ENCODE measurements at regions not wholly inside any gene's neighbourhood (a gene's known extent, or its start where the extent isn't known, plus 50 kb on each side); places are given as distances from the start of the nearest gene placed in this dataset.

- no peak for DNase-seq
Measured at GRCh38 chr16:89027281-89027680, 50.3 kb upstream of the CBFA2T3 start.

- no peak for DNase-seq
Measured at GRCh38 chr16:89031715-89032659, 55.0 kb upstream of the CBFA2T3 start.

DNA sequence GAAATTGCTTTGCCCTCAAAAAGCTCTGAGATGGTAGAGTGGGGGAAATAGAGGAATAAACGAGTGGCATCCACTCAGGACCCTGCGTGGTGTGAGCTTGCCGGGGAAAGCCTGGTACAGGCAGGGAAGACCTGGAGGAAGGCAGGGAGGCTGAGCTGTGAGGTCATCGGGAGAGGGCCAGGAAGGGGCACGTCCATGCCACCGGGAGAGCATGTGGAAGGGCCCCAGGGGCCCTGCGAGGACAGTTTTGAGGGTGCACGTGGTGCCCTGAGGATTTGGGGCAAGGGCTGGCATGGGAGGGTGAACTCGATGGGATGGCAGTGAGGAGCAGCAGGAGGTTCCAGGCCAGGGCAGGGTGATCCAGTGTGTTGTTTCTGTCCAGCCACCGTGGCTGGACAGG lies 56.3 kb upstream of the CBFA2T3 start:
- DNase-seq: no peak

- no peak for DNase-seq
Measured at GRCh38 chr16:89033796-89034572, 57.0 kb upstream of the CBFA2T3 start.

- DNase-seq: no peak
Measured at GRCh38 chr16:89034573-89034961, 57.6 kb upstream of the CBFA2T3 start.

DNA sequence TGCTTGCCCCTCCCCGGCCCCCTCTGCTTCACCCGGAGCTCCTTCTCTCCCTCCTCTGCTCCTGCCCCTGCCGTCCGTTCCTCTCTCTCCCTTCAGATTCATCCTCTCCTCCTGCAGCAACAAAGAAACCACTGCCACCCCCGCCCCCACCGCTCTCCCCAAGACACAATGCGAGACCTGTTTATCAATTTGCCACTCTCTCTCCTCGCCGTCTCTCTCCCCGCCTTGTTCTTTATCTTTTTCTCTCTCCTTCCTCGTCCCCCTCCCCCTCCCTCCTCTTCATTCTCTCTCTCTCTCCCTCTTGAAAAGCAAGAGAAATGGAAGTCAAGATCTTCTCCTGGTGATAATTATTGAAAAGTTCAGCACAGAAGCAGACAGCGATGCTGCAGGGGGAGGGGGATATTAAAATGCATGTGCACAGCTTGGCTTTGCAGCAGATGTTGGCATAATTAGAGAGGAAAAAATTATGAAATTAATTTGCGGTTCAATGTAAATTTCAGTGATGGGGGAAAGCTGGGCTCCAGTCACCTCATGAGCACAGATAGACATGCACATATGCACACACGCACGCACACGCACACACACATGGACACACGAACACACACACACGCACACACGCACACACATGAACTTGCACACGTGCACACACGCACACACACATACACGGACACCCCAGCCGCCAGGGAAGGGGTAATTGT lies 58.1 kb upstream of the CBFA2T3 start:
- no peak for DNase-seq

GRCh38 chr16:89035669-89036570 lies 57.7 kb upstream of the ACSF3 start:
- DNase-seq: no peak

GRCh38 chr16:89036776-89037175 lies 56.9 kb upstream of the ACSF3 start:
- DNase-seq: no peak

- no peak for DNase-seq
Measured at GRCh38 chr16:89037261-89038152, 56.1 kb upstream of the ACSF3 start.

DNA sequence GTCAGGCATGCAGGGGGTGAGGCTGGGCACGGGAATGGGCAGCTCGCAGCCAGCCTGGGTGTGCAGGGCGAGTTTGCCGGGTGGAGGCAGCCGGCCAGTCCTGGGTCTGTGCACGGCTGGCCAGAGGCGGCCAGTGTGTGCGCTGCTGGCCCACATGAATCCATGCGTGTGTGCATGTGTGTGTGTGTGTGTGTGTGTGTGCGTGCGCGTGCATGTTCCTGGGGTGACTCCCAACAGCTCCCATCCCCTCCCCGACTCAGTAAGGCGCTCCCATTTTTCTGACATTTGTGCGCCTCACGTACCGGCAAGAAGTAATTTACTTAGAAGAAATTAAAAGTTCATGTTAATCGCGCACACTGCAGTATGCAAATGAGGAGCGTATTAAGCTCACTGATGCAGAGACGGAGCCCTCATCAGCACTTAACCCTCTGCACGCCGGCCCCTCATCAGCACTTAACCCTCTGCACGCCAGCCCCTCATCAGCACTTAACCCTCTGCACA lies 55.4 kb upstream of the ACSF3 start:
- no peak for DNase-seq

- no peak for DNase-seq
Measured at GRCh38 chr16:89038811-89039735, 54.6 kb upstream of the ACSF3 start.

DNA sequence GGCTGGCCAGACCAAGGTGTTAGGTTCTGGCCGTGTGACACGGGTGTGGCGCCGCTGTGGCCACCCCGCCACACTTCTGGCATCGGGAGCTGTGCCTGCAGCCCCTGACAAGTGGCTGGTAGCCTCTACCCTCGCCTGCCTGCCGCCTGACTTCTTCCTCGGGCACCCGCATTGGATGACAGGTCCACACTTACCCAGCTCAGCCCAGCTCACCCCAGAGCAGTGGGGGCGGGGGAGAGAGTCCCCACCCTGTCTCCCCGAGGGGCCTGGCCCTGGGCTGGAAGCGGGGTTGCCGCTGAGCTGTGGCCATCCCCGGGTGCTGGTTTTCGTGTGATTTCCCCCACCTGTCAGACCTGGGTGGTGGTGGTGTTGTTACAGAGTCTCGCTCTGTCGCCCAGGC lies 53.9 kb upstream of the ACSF3 start:
- no peak for DNase-seq

DNA sequence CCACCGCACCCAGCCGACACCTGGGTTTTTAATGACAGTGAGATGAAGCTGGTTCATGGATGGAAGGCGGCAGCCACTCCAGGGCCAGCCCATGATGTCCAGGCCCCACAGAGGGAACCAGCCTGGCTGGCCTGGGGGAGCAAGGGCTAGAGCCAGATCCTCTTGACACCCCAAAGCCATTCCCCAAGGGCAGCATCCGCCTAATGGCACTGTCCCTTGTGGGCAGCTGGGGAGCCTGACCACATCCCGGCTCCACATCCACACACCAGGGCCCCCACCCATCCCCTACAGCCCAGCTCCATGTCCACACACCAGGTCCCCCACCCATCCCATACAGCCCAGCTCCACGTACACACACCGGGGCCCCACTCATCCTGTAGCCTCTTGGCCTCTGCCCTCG lies 53.3 kb upstream of the ACSF3 start:
- no peak for DNase-seq

DNA sequence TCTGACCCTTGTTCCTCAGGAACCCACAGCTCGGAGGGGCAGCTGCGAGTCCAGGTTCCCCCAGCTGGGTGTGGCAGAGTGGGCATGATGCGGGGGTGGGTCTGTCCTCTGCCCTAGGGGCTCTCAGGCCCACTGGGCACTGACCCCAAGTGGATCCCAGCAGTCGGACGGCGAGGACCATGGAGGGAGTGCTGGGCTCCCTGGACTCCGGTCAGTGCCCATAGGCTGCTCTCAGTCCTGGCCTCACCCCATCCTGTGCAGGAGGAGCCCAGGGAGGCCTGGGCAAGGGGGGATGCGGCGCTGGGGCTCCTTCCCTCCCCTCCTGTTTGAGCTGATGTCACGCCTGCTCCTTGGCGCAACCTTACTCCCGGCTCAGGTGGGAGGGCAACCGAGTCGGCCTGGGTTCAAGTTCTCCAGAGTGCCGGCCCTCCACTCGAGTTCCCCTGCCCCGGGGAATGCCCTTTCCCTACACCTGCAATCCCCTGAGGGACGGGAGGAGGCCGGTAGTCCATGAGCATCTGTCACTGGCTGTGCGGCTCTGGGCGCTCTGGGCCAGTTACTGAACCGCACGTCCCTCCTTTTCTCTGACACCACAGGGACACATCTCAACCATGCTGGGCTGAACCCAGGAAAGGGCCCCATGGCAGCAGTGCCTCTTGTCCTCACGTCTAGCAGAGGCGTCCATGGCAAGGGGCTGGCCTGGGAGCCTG lies 52.6 kb upstream of the ACSF3 start:
- DNase-seq: no peak

DNA sequence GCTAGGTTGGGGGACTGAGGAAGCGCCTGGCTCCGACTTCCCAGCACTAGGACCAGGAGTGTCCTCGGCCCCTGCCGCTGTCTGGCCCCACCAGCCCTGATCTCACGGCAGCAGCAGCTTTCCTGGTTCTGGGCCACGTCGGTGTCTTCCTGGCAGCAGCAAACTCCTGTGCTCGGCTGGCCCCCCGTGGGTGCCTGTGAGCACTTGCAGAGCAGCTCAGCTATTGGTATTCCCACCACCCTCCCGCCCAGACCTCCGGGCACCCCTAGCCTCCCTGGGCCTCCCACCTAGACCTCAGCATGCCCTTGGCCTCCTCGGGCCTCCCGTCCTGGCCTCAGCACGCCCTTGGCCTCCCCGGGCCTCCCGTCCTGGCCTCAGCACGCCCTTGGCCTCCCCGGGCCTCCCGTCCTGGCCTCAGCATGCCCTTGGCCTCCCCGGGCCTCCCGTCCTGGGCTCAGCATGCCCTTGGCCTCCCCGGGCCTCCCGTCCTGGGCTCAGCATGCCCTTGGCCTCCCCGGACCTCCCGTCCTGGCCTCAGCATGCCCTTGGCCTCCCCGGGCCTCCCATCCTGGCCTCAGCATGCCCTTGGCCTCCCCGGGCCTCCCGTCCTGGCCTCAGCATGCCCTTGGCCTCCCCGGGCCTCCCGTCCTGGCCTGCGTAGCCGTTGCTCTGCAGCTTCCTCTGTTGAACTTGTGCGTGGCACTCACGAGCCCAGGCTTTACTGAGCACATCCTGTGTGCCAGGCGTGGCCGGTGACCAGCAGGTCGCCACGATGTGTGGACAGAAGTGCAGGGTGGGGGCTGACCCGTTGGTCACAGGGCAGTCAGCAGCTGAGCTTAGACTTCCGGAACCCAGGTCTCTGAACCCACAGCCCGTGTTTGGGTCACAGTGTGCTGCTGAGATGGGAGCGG lies 51.8 kb upstream of the ACSF3 start:
- DNase-seq: no peak

DNA sequence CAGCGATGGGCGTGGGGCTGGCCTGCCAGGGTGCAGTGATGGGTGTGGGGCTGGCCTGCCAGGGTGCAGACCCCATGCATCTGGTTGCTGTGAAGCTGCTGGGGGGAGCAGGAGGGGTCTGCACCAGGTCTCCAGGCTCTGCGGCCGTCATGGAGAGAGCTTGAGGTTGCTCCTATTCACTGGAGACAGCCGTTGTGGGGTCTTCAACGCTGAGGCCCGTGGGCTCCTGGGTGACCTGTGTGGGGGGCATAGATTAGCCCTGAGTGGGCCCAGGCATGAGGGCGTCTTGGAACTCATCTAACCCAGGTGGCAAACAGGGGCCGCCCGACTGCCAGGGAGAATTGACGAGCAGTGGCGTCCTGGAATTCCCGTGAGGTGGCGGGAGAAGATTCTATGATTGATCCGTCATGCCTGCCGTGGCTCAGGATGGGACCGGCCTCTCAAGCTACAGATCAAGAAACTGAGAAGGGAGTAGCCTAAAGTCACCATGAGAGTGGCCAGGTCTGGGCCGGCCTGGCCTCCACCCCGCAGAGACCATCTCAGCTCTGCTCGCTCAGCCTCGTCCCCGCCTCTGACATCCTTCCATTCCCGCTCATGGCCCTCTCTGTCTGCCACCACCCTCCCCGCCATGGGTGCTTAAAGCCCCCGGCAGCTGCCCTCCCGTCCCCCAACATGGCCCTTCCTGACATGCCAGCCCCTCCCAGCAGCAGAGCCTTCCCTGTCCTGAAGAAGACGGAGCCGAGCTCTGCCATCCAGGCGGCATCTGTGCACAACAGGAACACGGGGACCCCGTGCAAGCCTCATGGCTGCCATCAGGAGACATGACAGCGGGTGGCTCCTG lies 50.7 kb upstream of the ACSF3 start:
- peak; percentile 33 for DNase-seq

All from 8988T (cell line).